ENCODE measurements at regions not wholly inside any gene's neighbourhood (a gene's known extent, or its start where the extent isn't known, plus 50 kb on each side); places are given as distances from the start of the nearest gene placed in this dataset.

DNA sequence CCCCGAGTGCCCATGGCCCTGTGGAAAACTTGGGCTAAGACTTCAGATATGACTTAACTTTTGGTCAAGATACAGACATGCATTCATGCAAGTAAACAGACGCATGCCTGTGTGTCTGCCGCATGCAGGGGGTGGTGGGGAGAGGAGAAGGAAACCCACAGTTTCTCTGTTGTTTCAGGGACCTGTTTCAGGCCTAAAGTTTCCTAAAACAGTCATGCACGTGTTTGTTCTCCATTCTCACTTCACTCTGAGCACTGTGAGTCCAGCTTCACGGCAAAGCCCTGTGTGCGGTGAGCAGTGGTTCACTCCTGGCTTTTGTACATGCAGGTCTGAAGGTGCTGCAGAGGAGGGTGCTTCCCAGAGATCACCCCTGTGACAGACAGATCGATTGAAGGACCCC is 158.7 kb downstream of the FOXL1 start:
- no peak for TF ChIP-seq SUZ12 (IDR thresholded peaks at IDR 0.05; ENCODE audit: extremely low read depth, insufficient read depth, insufficient read length)
- no peak for TF ChIP-seq YY1 (IDR thresholded peaks at IDR 0.05; ENCODE audit: insufficient read depth, insufficient read length)
- TF ChIP-seq ZNF274 (IDR thresholded peaks at IDR 0.05; ENCODE audit: low read depth, low read length) = no peak
